Keratinocyte (primary cell): ENCODE measurements at regions not wholly inside any gene's neighbourhood (a gene's known extent, or its start where the extent isn't known, plus 50 kb on each side); places are given as distances from the start of the nearest gene placed in this dataset.

Experiments
- DNase-seq: peaks from one replicate; pipeline ENCODE4 v3.0.0-alpha.2; 2011; ENCODE audit warnings: low read depth, missing footprints, low spot score
- FAIRE-seq: peaks from 2 replicates; lab custom pipeline; 2011; peaks lifted over from hg19 to GRCh38; lab: Jason Lieb, UNC
- H2AFZ ChIP-seq: 2 replicates; pipeline ENCODE4 v1.6.0; 2012; ENCODE audit warnings: low read length, control low read depth, inconsistent platforms; ENCODE audit not compliant: control insufficient read depth
- H3K27ac ChIP-seq: 2 replicates; pipeline ENCODE4 v1.5.1; 2011; ENCODE audit warnings: low read length; ENCODE audit not compliant: control insufficient read depth, insufficient read depth
- H3K27me3 ChIP-seq: 3 replicates; pipeline ENCODE4 v1.6.0; 2011; ENCODE audit warnings: low read length; ENCODE audit not compliant: control insufficient read depth, insufficient read depth; ENCODE audit errors: extremely low read depth
- H3K36me3 ChIP-seq, 2 experiments: 2 replicates in 1 of 2; 3 replicates in 1 of 2; pipeline ENCODE4 v1.5.1; 2011; ENCODE audit warnings: low read length in 2 of 2, mild to moderate bottlenecking in 1 of 2; ENCODE audit not compliant: control insufficient read depth in 2 of 2, insufficient read depth in 2 of 2; ENCODE audit errors: extremely low read depth in 1 of 2
- H3K4me1 ChIP-seq: 3 replicates; pipeline ENCODE4 v1.5.1; 2011; ENCODE audit warnings: low read length; ENCODE audit not compliant: control insufficient read depth, insufficient read depth; ENCODE audit errors: extremely low read depth
- H3K4me2 ChIP-seq: 3 replicates; pipeline ENCODE4 v1.6.0; 2011; ENCODE audit warnings: low read depth, low read length; ENCODE audit not compliant: control insufficient read depth, insufficient read depth; ENCODE audit errors: extremely low read depth
- H3K4me3 ChIP-seq, 3 experiments: fragments of 200-600 bp in 1 of 3; sonication (generic) in 1 of 3; 2 replicates in 2 of 3; 3 replicates in 1 of 3; pipeline ENCODE4 v1.5.1; 2011 to 2016; ENCODE audit warnings: low read length in 3 of 3, mild to moderate bottlenecking in 3 of 3, control low read depth in 2 of 3, inconsistent platforms in 1 of 3, low read depth in 1 of 3, mixed read lengths in 1 of 3, mixed run types in 1 of 3, moderate library complexity in 1 of 3; ENCODE audit not compliant: control insufficient read depth in 2 of 3, insufficient read depth in 2 of 3; ENCODE audit errors: extremely low read depth in 1 of 3
- H3K79me2 ChIP-seq: 2 replicates; pipeline ENCODE4 v1.6.0; 2012; ENCODE audit warnings: low read length; ENCODE audit not compliant: control insufficient read depth, insufficient read depth
- H3K9ac ChIP-seq: 3 replicates; pipeline ENCODE4 v1.6.0; 2011; ENCODE audit warnings: low read length; ENCODE audit not compliant: control insufficient read depth, insufficient read depth; ENCODE audit errors: extremely low read depth
- H3K9me1 ChIP-seq: 3 replicates; pipeline ENCODE4 v1.6.0; 2011; ENCODE audit warnings: low read length; ENCODE audit not compliant: control insufficient read depth, insufficient read depth; ENCODE audit errors: extremely low read depth
- H3K9me3 ChIP-seq: 2 replicates; pipeline ENCODE4 v1.5.1; 2012; ENCODE audit warnings: low read depth, low read length; ENCODE audit not compliant: control insufficient read depth
- H4K20me1 ChIP-seq: 3 replicates; pipeline ENCODE4 v1.6.0; 2011; ENCODE audit warnings: low read length; ENCODE audit not compliant: control insufficient read depth, insufficient read depth; ENCODE audit errors: extremely low read depth
- CTCF ChIP-seq, 3 experiments: IDR thresholded peaks in 1 of 3; conservative IDR thresholded peaks in 1 of 3; optimal IDR thresholded peaks in 1 of 3; 2 replicates in 2 of 3; 3 replicates in 1 of 3; pipeline versions ENCODE3 to v1.5.1; 2011; ENCODE audit warnings: low read length in 3 of 3, mild to moderate bottlenecking in 3 of 3, moderate library complexity in 2 of 3, control low read depth in 1 of 3, inconsistent platforms in 1 of 3; ENCODE audit not compliant: insufficient read depth in 2 of 3; ENCODE audit errors: extremely low read depth in 1 of 3
- EZH2 ChIP-seq: IDR thresholded peaks from one replicate; pipeline ENCODE4 v1.6.1; 2012; ENCODE audit warnings: inconsistent platforms, mild to moderate bottlenecking, low read length, moderate library complexity
- dilution Hi-C: fragments of 300-500 bp; cut with MboI; formaldehyde crosslinking; loops from one replicate; pipeline ENCODE4 v1.7.0; 2020; ENCODE audit warnings: low sequenced_read_pairs; ENCODE audit not compliant: extremely low pct_ligation_motif_present

GRCh38 chr5:3339092-3339797, 256.4 kb upstream of the IRX1 start:
- H3K36me3 ChIP-seq, result no peaks in the 10 kb centered on the region

GRCh38 chr5:3337812-3338541, 257.7 kb upstream of the IRX1 start:
- H3K9me1 ChIP-seq, result no peaks in the 10 kb centered on the region
- no peaks in the 10 kb centered on the region for H3K36me3 ChIP-seq
- TF ChIP-seq EZH2 (no peak), CTCF (optimal IDR thresholded peaks at IDR 0.05 in 1 of 3, IDR thresholded peaks at IDR 0.05 in 1 of 3, conservative IDR thresholded peaks at IDR 0.05 in 1 of 3; ENCODE audit: extremely low read depth in 1 of 3, insufficient read depth in 2 of 3, low read length in 3 of 3) (no peak)
- H3K9ac ChIP-seq, result no peak overlapping the region
- no peak overlapping the region for H3K4me2 ChIP-seq
- no peak overlapping the region for H3K27ac ChIP-seq
- H3K4me3 ChIP-seq, result no peak overlapping the region
- FAIRE-seq, result no peak
- DNase-seq, result no peak
- no peaks in the 10 kb centered on the region for H4K20me1 ChIP-seq
- no peaks in the 10 kb centered on the region for H3K79me2 ChIP-seq
- H3K4me1 ChIP-seq, result peaks cover 7% of the 10 kb centered on the region
- no peaks in the 10 kb centered on the region for H3K27me3 ChIP-seq
- no peak overlapping the region for H2AFZ ChIP-seq
- H3K9me3 ChIP-seq, result no peaks in the 10 kb centered on the region
- dilution Hi-C loops, result no loop called here

More at GRCh38 chr5:3339092-3339797, 256.4 kb upstream of the IRX1 start:
- FAIRE-seq (no peak), DNase-seq (no peak)
- Histone ChIP-seq H3K79me2 (no peaks in the 10 kb centered on the region), H3K4me2 (no peak overlapping the region), H3K9me3 (no peaks in the 10 kb centered on the region), H3K4me3 (no peak overlapping the region), H4K20me1 (no peaks in the 10 kb centered on the region), H3K4me1 (peaks cover 7% of the 10 kb centered on the region), H3K9me1 (no peaks in the 10 kb centered on the region), H3K27ac (no peak overlapping the region), H3K27me3 (no peaks in the 10 kb centered on the region), H3K9ac (no peak overlapping the region), H2AFZ (no peak overlapping the region)
- dilution Hi-C loops, result no loop called here
- no peak for TF ChIP-seq EZH2
